GM13976 (cell line): ENCODE measurements at regions not wholly inside any gene's neighbourhood (a gene's known extent, or its start where the extent isn't known, plus 50 kb on each side); places are given as distances from the start of the nearest gene placed in this dataset.

Experiments
- DNase-seq: peaks from one replicate; pipeline ENCODE4 v3.0.0; 2012; ENCODE audit warnings: low spot score
- CTCF ChIP-seq: IDR thresholded peaks from 2 replicates; pipeline ENCODE4 v1.5.1; 2012; ENCODE audit warnings: borderline replicate concordance, mild to moderate bottlenecking; ENCODE audit not compliant: insufficient read depth; ENCODE audit errors: extremely low read depth, missing control alignments, control extremely low read depth
- in situ Hi-C: fragments of 300-500 bp; cut with MboI; formaldehyde crosslinking; loops from one replicate; pipeline ENCODE4 v1.12.0; 2022; ENCODE audit warnings: low sequenced_read_pairs, mixed read lengths, inconsistent platforms; ENCODE audit not compliant: unreplicated experiment

GRCh38 chr2:158042666-158043065, 59.0 kb upstream of the UPP2 start:
- no peak for DNase-seq
- in situ Hi-C loops, result no loop called here
- no peak for TF ChIP-seq CTCF

GRCh38 chr2:158042245-158042644, 59.4 kb upstream of the UPP2 start:
- no peak for DNase-seq
- in situ Hi-C loops, result no loop called here
- no peak for TF ChIP-seq CTCF

- no peak for DNase-seq
- in situ Hi-C loops, result no loop called here
- no peak for TF ChIP-seq CTCF
Measured at GRCh38 chr2:158041400-158041799, 60.3 kb upstream of the UPP2 start.

- TF ChIP-seq CTCF, result no peak
- DNase-seq, result no peak
- in situ Hi-C loops, result no loop called here
Measured at GRCh38 chr2:158038901-158039300, 62.8 kb upstream of the UPP2 start.

- in situ Hi-C loops, result no loop called here
- peak; percentile 40 for TF ChIP-seq CTCF
- DNase-seq, result peak; percentile 26
Measured at GRCh38 chr2:158034198-158034866, 67.3 kb upstream of the UPP2 start.

- no peak for DNase-seq
- TF ChIP-seq CTCF, result no peak
- in situ Hi-C loops, result no loop called here
Measured at GRCh38 chr2:158031371-158031770, 70.3 kb upstream of the UPP2 start.
